ENCODE measurements at regions not wholly inside any gene's neighbourhood (a gene's known extent, or its start where the extent isn't known, plus 50 kb on each side); places are given as distances from the start of the nearest gene placed in this dataset.
"Not testable (repeated sequence)": the region's sequence is repeated elsewhere in the genome, so short reads cannot be mapped to it uniquely, and the experiment has no call there.

DNA sequence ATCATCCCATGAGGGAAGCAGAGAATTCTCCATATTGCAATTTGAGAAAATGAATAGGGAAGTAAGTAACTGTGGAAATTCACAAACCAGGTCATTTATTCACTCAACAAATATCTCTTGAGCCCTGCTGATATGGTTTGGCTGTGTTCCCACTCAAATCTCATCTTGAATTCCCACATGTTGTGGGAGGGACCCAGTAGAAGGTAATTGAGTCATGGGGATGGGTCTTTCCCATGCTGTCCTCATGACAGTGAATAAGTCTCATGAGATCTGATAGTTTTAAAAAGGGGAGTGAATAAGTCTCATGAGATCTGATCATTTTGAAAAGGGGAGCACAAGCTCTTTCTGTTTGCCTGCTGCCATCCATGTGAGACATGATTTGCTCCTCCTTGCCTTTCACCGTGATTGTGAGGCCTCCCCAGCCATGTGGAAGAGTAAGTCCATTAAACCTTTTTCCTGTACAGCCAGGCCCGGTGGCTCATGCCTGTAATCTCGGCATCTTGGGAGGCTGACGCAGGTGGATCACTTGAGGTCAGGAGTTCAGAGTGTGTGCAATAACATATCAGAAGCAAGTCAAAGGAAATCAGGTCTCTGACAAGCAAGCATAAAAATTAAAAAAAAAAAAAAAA is 193.2 kb downstream of the NDUFA10 start:
- no peak for DNase-seq

DNA sequence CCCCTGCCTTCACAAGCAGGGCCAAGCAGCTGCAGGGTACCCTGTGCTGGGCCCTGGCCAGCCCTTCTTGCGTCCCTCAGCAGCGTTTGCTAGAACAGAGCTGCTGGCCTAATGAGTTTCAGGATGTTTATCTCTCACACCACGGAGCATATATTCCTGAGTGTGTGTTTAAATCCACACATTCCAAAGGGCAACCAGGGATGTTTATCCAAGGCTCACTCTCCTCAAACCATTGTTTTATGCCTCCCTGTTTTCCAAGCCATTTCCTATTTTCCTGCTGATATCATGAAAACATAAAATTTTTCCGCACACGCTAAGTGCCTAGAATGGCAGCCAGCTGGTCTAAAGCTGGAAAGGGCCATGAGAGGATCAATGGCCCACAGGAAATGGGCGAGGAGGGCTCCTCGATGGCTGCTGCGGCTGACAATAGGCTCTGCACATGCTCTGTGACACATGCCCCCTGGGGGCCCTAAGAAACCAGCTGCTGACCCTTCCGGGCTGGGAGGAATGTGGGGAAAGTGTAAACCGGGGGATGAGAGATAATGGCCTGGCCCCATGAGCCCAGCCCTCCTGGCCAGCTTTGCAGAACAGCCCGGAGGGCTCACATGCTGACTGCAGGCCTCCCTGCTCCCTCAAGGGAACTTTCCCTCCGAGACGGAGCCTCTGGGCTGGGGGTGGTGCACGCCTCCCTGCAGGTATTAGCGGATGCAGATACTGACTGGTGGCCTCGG is 194.0 kb downstream of the NDUFA10 start:
- no peak for DNase-seq

DNA sequence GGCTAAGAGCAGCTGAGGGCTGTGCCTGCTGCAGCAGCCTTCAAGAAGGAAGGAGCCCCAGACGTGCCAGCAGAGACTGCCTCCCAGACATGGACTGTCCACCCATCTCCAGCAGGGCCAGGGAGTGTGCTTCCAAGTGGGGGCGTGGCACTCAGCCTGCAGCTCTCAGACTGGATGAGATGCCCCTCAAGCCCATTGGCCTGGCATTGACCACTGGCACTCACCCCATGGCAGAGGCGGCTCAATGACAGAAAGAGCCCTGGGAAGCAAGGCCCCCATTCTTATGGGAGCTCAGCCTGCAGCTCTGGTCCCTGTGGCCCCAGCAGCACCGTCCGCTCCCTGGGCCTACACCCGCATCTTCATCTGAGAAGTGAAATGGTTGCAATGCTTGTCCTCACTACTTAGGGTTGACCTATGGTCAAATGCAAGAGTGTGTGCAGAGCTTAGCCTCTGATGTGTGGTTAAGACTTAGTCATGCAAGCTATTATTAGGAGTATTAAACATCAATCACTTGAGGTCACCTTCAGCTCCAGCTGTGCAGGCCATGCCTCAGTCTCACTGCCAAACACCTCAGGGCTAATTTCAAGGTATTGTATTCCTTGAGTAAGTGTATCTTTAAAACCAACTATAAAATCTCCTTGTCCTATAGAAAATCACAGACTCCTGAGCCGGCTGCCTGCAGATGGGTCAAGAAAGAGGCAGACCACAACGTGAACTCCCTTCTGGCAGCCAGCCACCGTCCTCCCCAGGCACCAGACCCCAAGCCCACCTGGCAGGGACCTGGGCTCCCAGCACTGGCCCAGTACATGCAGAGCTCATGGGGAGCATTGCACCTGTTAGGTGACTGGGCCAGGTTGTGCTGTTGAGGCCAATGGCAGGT is 194.8 kb downstream of the NDUFA10 start:
- DNase-seq = no peak

DNA sequence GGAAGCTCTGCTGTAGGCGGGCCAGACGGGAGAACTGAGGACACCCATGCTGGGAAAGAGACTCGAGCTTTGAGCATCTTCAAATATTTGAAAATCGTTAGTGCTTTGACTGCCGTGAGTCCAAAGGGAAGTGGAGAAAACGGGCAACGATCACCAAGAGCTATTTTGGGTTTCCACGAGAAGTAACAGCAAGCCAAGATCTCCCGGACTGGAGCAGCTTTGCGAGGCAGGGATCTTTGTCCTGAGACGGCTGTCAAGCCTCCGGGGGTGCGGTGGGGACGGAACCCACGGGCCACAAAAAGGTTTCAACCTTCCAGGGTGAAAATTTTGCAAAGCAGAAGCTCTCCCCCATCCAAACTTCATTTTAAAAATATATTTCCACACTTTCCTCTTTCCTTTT is 195.8 kb downstream of the NDUFA10 start:
- DNase-seq = no peak

DNA sequence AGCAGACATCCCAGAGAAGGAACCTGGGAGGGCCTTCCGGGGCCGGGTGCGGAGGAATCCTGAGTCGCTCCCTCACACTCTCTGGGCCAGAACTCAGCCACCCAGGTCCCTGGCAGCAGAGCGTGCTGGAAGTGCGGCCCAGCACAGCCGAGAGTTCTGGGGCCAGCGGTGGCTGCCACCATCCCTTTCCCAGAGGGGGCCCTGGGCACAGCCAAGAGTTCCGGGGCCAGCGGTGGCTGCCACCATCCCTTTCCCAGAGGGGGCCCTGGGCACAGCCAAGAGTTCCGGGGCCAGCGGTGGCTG is 196.2 kb downstream of the NDUFA10 start:
- not testable (repeated sequence) for DNase-seq

GRCh38 chr2:239828192-239828972 is 196.8 kb downstream of the NDUFA10 start:
- no peak for DNase-seq

DNA sequence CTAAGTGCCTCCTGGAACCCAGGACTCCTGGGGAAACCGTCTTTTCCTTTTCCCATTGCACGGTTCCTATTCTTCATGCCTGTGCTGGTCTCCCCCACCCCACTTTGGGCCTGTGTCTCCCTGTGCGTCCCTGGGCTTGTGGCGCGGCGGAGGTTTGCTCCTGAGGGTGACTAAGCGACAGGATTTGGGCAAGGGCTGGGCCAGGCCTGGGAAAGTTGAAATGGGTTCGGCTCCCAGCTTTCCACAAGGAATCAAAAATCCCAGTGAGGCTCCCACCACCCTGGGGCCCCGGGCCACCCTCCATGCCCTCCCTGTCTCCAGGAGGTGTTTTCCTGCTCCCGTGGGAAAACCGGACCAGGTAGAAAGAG is 197.6 kb downstream of the NDUFA10 start:
- no peak for DNase-seq

- no peak for DNase-seq
These were observed 198.2 kb downstream of the NDUFA10 start for GRCh38 chr2:239826786-239827522.

GRCh38 chr2:239826376-239826775 is 198.8 kb downstream of the NDUFA10 start:
- DNase-seq = no peak

GRCh38 chr2:239825705-239825979 is 199.5 kb downstream of the NDUFA10 start:
- no peak for DNase-seq

DNA sequence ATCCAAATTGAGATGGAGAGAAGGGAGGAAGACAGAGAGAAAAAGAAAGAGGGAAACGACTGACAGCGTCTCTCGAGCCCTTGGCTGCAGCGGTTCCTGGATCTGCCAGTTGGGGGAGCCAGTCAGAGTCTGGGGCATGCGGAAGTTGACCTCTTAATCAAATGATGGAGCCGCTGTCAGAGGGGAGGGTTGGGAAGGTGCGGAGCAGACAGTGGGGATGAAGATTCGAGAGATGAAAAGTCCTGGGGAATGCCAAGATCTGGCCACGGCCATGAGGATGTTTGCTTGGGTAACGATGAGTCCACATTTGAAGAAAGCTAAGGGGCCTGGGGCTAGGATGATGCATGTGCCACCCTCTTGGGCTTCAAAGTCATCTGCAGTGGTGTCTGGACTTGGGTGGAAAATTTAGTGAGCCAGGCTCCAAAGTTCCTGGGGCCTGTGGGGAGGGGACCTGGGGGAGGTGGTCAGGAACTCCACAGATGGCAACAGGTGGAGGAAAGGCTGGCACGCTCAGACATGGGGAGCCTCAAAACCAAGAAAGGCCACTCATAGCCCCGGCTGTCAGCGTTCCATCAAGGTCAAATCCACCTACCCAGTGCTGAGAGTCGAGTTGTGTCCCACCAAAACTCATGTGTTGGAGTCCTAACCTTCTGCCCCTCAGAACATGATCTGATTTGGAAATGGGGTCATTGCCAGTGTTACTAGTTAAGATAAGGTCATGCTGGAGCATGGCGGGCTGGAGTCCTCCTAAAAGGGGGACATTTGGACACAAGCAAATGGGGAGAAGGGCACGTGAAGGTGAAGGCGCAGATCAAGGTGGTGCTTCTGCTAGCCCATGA is 200.1 kb downstream of the NDUFA10 start:
- DNase-seq = no peak

GRCh38 chr2:239824046-239824694 is 201.0 kb downstream of the NDUFA10 start:
- DNase-seq = no peak

DNA sequence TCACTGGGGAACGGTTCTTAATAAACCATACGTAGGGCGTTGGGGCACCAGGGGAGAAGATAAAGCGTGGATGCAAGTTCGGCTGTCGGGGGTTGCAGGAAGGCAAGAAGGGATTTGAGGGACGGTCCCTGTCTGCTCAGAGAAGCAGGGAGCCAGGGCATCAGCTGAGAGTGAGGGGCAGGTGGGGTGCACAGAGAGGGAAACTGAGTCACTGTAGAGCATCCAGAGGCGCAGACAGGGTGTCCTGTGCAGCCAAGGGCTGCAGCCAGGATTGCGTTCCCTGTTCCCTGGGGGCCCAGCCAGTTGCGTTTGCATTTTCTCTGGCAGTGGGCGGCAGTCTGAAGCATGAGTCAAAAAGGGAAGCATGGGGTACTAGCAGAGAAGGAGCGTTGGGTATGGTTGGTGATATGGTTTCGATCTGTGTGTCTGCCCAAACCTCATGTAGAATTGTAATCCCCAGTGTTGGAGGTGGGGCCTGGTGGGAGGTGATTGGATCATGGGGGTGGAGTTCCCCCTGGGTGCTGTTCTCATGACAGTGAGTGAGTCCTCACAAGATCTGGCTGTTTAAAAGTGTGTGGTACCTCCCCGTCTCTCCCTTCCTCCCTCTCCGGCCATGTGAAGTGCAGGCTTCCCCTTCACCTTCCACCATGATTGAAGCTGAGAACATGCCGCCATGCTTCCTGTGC is 202.9 kb downstream of the NDUFA10 start:
- no peak for DNase-seq

GRCh38 chr2:239821694-239822075 is 203.5 kb downstream of the NDUFA10 start:
- DNase-seq = no peak

DNA sequence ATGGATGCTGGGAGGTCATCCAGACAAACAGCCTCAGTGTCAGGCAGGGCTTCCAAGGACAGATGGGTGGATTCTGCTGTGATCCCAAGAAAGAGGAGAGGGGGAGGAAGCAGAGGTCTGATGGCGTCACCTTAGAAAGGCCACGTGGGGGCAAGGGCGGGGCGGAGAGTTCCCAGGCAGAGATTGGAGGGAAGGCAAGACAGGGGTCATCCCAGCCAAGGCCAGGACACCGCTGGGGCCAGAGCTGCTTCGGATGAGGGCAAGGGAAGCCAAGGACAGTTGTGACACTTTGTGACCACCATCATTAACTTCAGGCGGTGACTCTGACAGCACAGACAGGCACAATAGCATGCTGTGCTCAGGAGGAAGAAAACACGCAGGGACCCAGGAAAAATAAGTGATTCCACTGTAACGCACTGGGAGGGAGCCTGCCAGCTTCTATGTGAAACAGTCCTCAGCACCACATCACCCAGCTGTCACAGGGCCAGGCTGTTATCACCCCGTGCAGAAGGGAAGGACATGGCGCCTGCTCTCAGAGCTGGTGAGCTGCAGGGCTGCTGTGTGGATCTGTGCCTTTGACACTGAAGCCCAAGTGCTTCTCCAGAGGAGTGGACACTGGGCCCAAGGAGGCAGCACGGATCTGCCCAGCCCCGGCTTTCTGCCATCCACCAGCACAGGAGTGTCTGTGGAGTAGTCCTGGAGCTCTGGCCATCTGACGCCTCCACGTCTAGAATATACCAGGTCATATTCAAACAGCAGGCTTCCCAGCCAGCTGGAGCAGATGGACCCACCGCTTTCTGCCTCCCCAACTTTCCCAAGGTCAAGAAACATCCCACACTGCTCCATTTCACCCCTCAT is 204.1 kb downstream of the NDUFA10 start:
- DNase-seq = no peak

DNA sequence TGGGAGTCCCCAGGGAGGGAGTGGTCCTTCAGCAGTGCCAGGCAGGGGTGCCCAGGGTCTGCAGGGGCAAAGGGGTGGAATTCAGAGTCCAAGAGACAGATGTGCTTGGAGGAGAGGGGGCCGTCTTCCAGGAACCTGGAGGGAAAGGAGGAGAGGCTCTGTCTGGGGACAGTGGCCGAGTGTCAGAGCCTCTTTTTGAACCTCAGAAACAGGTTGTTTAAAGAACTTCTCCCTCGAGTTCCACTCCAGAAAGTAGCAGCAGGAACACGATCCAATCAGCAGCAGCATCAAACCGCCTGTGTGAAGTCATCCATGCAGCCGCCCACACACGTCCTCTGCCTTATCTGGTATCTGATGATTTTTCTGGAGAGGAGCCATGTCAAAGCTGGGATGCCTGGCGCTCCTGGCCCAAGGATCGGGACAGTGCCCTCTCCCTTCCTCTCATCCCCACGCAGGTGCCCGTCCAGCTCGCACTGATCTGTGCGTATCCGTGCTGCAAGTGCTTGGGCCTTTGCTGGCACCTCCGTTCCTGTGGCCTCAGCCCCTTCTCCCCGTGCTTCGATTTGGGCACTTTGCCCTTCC is 205.1 kb downstream of the NDUFA10 start:
- DNase-seq = no peak

- DNase-seq = no peak
These were observed 205.8 kb downstream of the NDUFA10 start for GRCh38 chr2:239819091-239819973.

DNA sequence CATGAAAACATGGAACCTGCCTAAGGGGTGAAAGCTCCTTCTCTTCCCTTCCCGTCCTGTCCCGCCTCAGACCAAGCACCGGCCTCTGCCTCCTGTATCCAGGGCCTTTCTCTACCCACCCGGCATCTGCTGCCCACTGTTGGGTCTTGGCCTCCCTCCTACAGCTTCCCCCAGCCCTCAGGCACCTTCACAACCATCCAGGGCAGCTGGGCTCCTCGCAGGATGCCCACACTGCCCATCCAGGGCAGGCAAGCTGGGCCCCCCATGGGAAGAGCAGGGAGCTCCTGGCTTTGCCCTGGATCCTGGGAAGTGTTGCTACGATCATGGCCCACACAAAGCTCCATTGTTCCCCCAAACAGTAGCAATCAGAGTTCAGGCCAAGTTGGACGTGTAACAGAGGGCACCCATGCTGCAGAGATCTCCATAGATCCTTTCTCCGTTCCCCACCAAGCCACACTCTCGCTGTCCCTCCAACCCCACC is 206.6 kb downstream of the NDUFA10 start:
- DNase-seq = no peak
